OCI-LY3 (cell line): ENCODE measurements at regions not wholly inside any gene's neighbourhood (a gene's known extent, or its start where the extent isn't known, plus 50 kb on each side); places are given as distances from the start of the nearest gene placed in this dataset.

Experiments
- CTCF ChIP-seq: fragments of 200-600, 300-600 bp; sonication (generic); IDR thresholded peaks from 2 replicates; pipeline ENCODE4 v1.5.1; 2014; ENCODE audit warnings: antibody characterized with exemption, low read length, low read depth
- EZH2phosphoT487 ChIP-seq: fragments of 200-600 bp; shearing (Covaris generic); IDR thresholded peaks from 2 replicates; pipeline ENCODE4 v1.6.1; 2018; ENCODE audit warnings: antibody characterized with exemption, mixed run types, low read depth

- TF ChIP-seq CTCF (no peak), EZH2phosphoT487 (no peak)
These were observed 176.2 kb upstream of the RBPJ start for GRCh38 chr4:26144526-26145155.
